K562 (cell line): ENCODE measurements at regions not wholly inside any gene's neighbourhood (a gene's known extent, or its start where the extent isn't known, plus 50 kb on each side); places are given as distances from the start of the nearest gene placed in this dataset.

ENCODE experiments used
- AFF1 ChIP-seq, 2 experiments: fragments of 450-650 bp; IDR thresholded peaks; 2 replicates each; pipeline ENCODE4 v1.6.1; 2018; ENCODE audit warnings: mild to moderate bottlenecking in 2 of 2, low read depth in 1 of 2; ENCODE audit not compliant: partially characterized antibody in 2 of 2
- CBFA2T2 ChIP-seq: fragments of 450-650 bp; conservative IDR thresholded peaks from 2 replicates; pipeline ENCODE4 v1.6.1; 2017; ENCODE audit warnings: mild to moderate bottlenecking
- FUS ChIP-seq: fragments of 200-400 bp; formaldehyde crosslinking; optimal IDR thresholded peaks from 2 replicates; pipeline ENCODE3; 2017; ENCODE audit warnings: low read depth, low read length
- KAT2B ChIP-seq: IDR thresholded peaks from one replicate; pipeline ENCODE4 v1.6.1; 2012; ENCODE audit warnings: low read depth, mild to moderate bottlenecking, control low read depth, inconsistent platforms, low read length, moderate library complexity
- TAL1 ChIP-seq: fragments of 450-650 bp; IDR thresholded peaks from 2 replicates; pipeline ENCODE4 v1.6.1; 2016; ENCODE audit warnings: mild to moderate bottlenecking
- YY1 ChIP-seq, 3 experiments: IDR thresholded peaks; 2 replicates each; pipeline ENCODE4 v1.6.1; 2011; ENCODE audit warnings: low read length in 2 of 3, mild to moderate bottlenecking in 2 of 3, moderate library complexity in 2 of 3, borderline replicate concordance in 1 of 3, control low read depth in 1 of 3, low read depth in 1 of 3; ENCODE audit not compliant: insufficient read depth in 3 of 3, insufficient replicate concordance in 2 of 3, control insufficient read depth in 1 of 3, insufficient read length in 1 of 3; ENCODE audit errors: extremely low read depth in 1 of 3
- ZBTB33 ChIP-seq: sonication (generic); formaldehyde crosslinking; IDR thresholded peaks from 2 replicates; pipeline ENCODE4 v1.8.1; 2023; ENCODE audit warnings: mild to moderate bottlenecking, missing genetic modification reagents
- ZNF785 ChIP-seq: fragments of 250-450 bp; sonication (Bioruptor Pico); IDR thresholded peaks from 2 replicates; pipeline ENCODE4 v1.4.0; 2020; ENCODE audit warnings: mild to moderate bottlenecking

- TF ChIP-seq YY1 (IDR thresholded peaks at IDR 0.05; ENCODE audit: borderline replicate concordance in 1 of 3, control insufficient read depth in 1 of 3, extremely low read depth in 1 of 3, insufficient read depth in 3 of 3, insufficient read length in 1 of 3, insufficient replicate concordance in 2 of 3, low read depth in 1 of 3, low read length in 2 of 3) (no peak), TAL1 (no peak), KAT2B (no peak), CBFA2T2 (no peak), ZBTB33 (no peak), AFF1 (IDR thresholded peaks at IDR 0.05; ENCODE audit: low read depth in 1 of 2, partially characterized antibody in 2 of 2) (no peak), ZNF785 (CRISPR knock-in tag) (no peak), FUS (no peak)
These were observed 144.1 kb upstream of the NOCT start (continued) for GRCh38 chr4:138871555-138871875.
